ENCODE measurements at regions not wholly inside any gene's neighbourhood (a gene's known extent, or its start where the extent isn't known, plus 50 kb on each side); places are given as distances from the start of the nearest gene placed in this dataset.

- Mint-ChIP-seq H3K27ac (no peak overlapping the region), H3K27me3 (peaks cover 53% of the 10 kb centered on the region), H3K4me1 (ENCODE audit: low read depth) (peaks cover 9% of the 10 kb centered on the region)
Observed at GRCh38 chr15:66841953-66842681, 140.1 kb downstream of the SMAD6 start.

GRCh38 chr15:66842710-66843441 is 140.8 kb downstream of the SMAD6 start:
- Histone ChIP-seq H3K27ac (ENCODE audit: low read depth in 1 of 2, low read length in 2 of 2) (no peak overlapping the region), H3K4me1 (ENCODE audit: insufficient read depth, low read length) (peaks cover 15% of the 10 kb centered on the region), H3K4me3 (ENCODE audit: low read length) (peak overlapping the region; percentile 20), H3K9me3 (ENCODE audit: control insufficient read depth in 1 of 2, insufficient read depth in 1 of 2, low read length in 2 of 2) (no peaks in the 10 kb centered on the region), H3K36me3 (ENCODE audit: insufficient read depth, low read length) (no peaks in the 10 kb centered on the region), H3K27me3 (ENCODE audit: control insufficient read depth in 1 of 2, insufficient read depth in 2 of 2, low read length in 2 of 2) (peaks cover 25 to 27% of the 10 kb centered on the region in 2 experiments)
- intact Hi-C loops (cut with DNase I, micrococcal nuclease), result no loop called here
- H3K27ac Mint-ChIP-seq, result no peak overlapping the region
- peak overlapping the region; percentile 40 for H3K4me3 Mint-ChIP-seq
- H3K4me1 Mint-ChIP-seq (ENCODE audit: low read depth), result peaks cover 9% of the 10 kb centered on the region
- ATAC-seq (ENCODE audit: poor library complexity) (peak; percentile 34), DNase-seq (peak in 2 of 14 experiments; percentile 29 to 46)
- CTCF ChIA-PET, result no interaction called here
- H3K9me3 Mint-ChIP-seq, result no peaks in the 10 kb centered on the region
- POLR2A ChIA-PET, result no interaction called here
- peaks cover 53% of the 10 kb centered on the region for H3K27me3 Mint-ChIP-seq
- H3K36me3 Mint-ChIP-seq (ENCODE audit: low read depth), result no peaks in the 10 kb centered on the region
- no peak for TF ChIP-seq CTCF (IDR thresholded peaks at IDR 0.05)

More at GRCh38 chr15:66841953-66842681, 140.1 kb downstream of the SMAD6 start:
- DNase-seq (peak in 7 of 14 experiments; percentile 13 to 61 (median 28)), ATAC-seq (ENCODE audit: poor library complexity) (peak; percentile 57)
- H3K27ac ChIP-seq (ENCODE audit: low read depth in 1 of 2, low read length in 2 of 2), result no peak overlapping the region
- H3K36me3 Mint-ChIP-seq (ENCODE audit: low read depth), result no peaks in the 10 kb centered on the region
- H3K27me3 ChIP-seq (ENCODE audit: control insufficient read depth in 1 of 2, insufficient read depth in 2 of 2, low read length in 2 of 2), result peaks cover 24 to 25% of the 10 kb centered on the region in 2 experiments
- no peak for TF ChIP-seq CTCF (IDR thresholded peaks at IDR 0.05)
- CTCF ChIA-PET, result no interaction called here
- intact Hi-C loops (cut with DNase I, micrococcal nuclease), result no loop called here
- peak overlapping the region; percentile 23 for H3K4me3 Mint-ChIP-seq
- no peaks in the 10 kb centered on the region for H3K9me3 ChIP-seq (ENCODE audit: control insufficient read depth in 1 of 2, insufficient read depth in 1 of 2, low read length in 2 of 2)
- peak overlapping the region; percentile 20 for H3K4me3 ChIP-seq (ENCODE audit: low read length)
- no peaks in the 10 kb centered on the region for H3K36me3 ChIP-seq (ENCODE audit: insufficient read depth, low read length)
- peaks cover 15% of the 10 kb centered on the region for H3K4me1 ChIP-seq (ENCODE audit: insufficient read depth, low read length)
- H3K9me3 Mint-ChIP-seq, result no peaks in the 10 kb centered on the region
- POLR2A ChIA-PET, result no interaction called here

GRCh38 chr15:66843581-66843980 is 141.5 kb downstream of the SMAD6 start:
- DNase-seq (no peak), ATAC-seq (ENCODE audit: poor library complexity) (no peak)
- H3K36me3 Mint-ChIP-seq (ENCODE audit: low read depth), result no peaks in the 10 kb centered on the region
- H3K9me3 ChIP-seq (ENCODE audit: control insufficient read depth in 1 of 2, insufficient read depth in 1 of 2, low read length in 2 of 2), result no peaks in the 10 kb centered on the region
- ChIA-PET POLR2A (no interaction called here), CTCF (no interaction called here)
- peaks cover 9% of the 10 kb centered on the region for H3K4me1 Mint-ChIP-seq (ENCODE audit: low read depth)
- no peaks in the 10 kb centered on the region for H3K36me3 ChIP-seq (ENCODE audit: insufficient read depth, low read length)
- peaks cover 25 to 27% of the 10 kb centered on the region in 2 experiments for H3K27me3 ChIP-seq (ENCODE audit: control insufficient read depth in 1 of 2, insufficient read depth in 2 of 2, low read length in 2 of 2)
- H3K4me1 ChIP-seq (ENCODE audit: insufficient read depth, low read length), result peaks cover 15% of the 10 kb centered on the region
- intact Hi-C loops (cut with DNase I, micrococcal nuclease), result no loop called here
- no peak overlapping the region for H3K4me3 Mint-ChIP-seq
- no peak for TF ChIP-seq CTCF (IDR thresholded peaks at IDR 0.05)
- no peak overlapping the region for H3K4me3 ChIP-seq (ENCODE audit: low read length)
- H3K27ac Mint-ChIP-seq, result no peak overlapping the region
- no peak overlapping the region for H3K27ac ChIP-seq (ENCODE audit: low read depth in 1 of 2, low read length in 2 of 2)
- peaks cover 53% of the 10 kb centered on the region for H3K27me3 Mint-ChIP-seq
- H3K9me3 Mint-ChIP-seq, result no peaks in the 10 kb centered on the region
